DND-41 (cell line): ENCODE measurements at regions not wholly inside any gene's neighbourhood (a gene's known extent, or its start where the extent isn't known, plus 50 kb on each side); places are given as distances from the start of the nearest gene placed in this dataset.
A peak's percentile ranks its signal among the peaks of the same experiment; 100 is the strongest.
"Not testable (repeated sequence)": the region's sequence is repeated elsewhere in the genome, so short reads cannot be mapped to it uniquely, and the experiment has no call there.

ENCODE experiments used
- ATAC-seq: fragments of 200-7000 bp; cut with Tn5 transposase; 3 replicates; pipeline ENCODE4 v1.9.1; 2021; ENCODE audit warnings: low read depth; ENCODE audit not compliant: insufficient read depth
- DNase-seq: peaks from one replicate; pipeline ENCODE4 v3.0.0-alpha.2; 2020
- H2AFZ ChIP-seq: 2 replicates; pipeline ENCODE4 v1.6.0; 2012; ENCODE audit warnings: low read depth, low read length
- H3K27ac ChIP-seq: 2 replicates; pipeline ENCODE4 v1.5.1; 2012; ENCODE audit warnings: low read length, inconsistent platforms
- H3K27me3 ChIP-seq: fragments of 200-600 bp; sonication (generic); 2 replicates; pipeline ENCODE4 v1.6.0; 2012; ENCODE audit warnings: low read length, mild to moderate bottlenecking, inconsistent platforms; ENCODE audit not compliant: insufficient read depth, poor library complexity
- H3K36me3 ChIP-seq: 2 replicates; pipeline ENCODE4 v1.5.1; 2012; ENCODE audit warnings: low read length, inconsistent platforms; ENCODE audit not compliant: insufficient read depth
- H3K4me1 ChIP-seq: 2 replicates; pipeline ENCODE4 v1.5.1; 2012; ENCODE audit warnings: mild to moderate bottlenecking, low read length; ENCODE audit not compliant: insufficient read depth
- H3K4me2 ChIP-seq: 2 replicates; pipeline ENCODE4 v1.6.0; 2012; ENCODE audit warnings: mild to moderate bottlenecking, moderate library complexity, low read length, inconsistent platforms; ENCODE audit not compliant: insufficient read depth
- H3K4me3 ChIP-seq, 2 experiments: fragments of 200-600 bp in 1 of 2; shearing (Covaris generic) in 1 of 2; 2 replicates each; pipeline ENCODE4 v1.5.1; 2012 to 2016; ENCODE audit warnings: inconsistent platforms in 2 of 2, low read length in 2 of 2, mild to moderate bottlenecking in 2 of 2, low read depth in 1 of 2, moderate library complexity in 1 of 2
- H3K79me2 ChIP-seq: 2 replicates; pipeline ENCODE4 v1.6.0; 2012; ENCODE audit warnings: low read length, inconsistent platforms; ENCODE audit not compliant: insufficient read depth
- H3K9ac ChIP-seq: 2 replicates; pipeline ENCODE4 v1.6.0; 2012; ENCODE audit warnings: low read depth, mild to moderate bottlenecking, inconsistent platforms, low read length, moderate library complexity
- H3K9me3 ChIP-seq: 2 replicates; pipeline ENCODE4 v1.5.1; 2012; ENCODE audit warnings: low read length, moderate library complexity, mild to moderate bottlenecking, inconsistent platforms; ENCODE audit not compliant: insufficient read depth, severe bottlenecking
- H4K20me1 ChIP-seq: 2 replicates; pipeline ENCODE4 v1.6.0; 2012; ENCODE audit warnings: low read length; ENCODE audit not compliant: insufficient read depth
- CTCF ChIP-seq: IDR thresholded peaks from 2 replicates; pipeline ENCODE4 v1.5.1; 2012; ENCODE audit warnings: borderline replicate concordance, low read length, moderate library complexity, mild to moderate bottlenecking; ENCODE audit not compliant: poor library complexity, severe bottlenecking; ENCODE audit errors: extremely low read depth

DNA sequence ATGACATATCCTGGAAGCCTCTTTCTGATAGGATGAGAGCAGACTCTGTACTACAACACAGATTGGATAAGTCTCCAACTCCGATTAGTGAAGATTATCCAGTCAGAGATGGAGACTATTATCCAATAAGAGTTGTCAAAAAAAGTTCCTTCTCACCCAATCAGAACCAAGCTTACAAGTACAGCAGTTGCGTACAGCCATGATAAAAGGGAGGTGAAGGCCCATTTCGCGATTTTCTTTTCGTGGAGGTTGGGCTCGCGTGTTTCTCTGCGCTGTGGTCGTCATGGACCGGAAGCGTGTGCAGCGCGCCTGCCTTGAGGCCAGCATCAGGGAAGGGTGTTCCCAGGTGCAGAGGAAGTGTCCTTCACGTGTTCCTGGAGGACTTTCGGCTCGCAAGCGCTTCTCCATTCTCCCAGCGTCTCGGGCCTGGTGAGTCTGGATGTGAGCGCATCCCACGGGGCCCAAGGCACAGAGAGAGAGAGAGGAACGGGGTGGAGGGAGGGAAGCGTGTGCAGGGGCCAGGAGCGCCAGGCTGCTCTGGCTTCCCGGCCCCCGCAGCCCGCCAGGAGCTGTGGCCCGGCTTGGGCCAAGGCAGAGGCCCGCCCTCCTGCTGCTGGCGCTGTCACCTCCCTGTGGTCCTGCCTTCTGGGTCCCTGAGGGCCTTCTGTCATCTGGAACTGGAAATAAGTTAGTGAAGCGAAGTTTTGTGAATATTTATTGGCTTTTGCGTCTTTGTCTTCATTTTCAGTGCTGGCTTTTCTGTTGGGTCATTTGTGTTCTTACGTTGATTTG lies 53.9 kb downstream of the CDRT15L2 start:
- H3K9ac ChIP-seq, H3K79me2 ChIP-seq, H3K27ac ChIP-seq, DNase-seq, H3K27me3 ChIP-seq, ATAC-seq, H4K20me1 ChIP-seq, H3K4me1 ChIP-seq, H3K4me3 ChIP-seq, H3K9me3 ChIP-seq, H3K4me2 ChIP-seq, H2AFZ ChIP-seq, H3K36me3 ChIP-seq: not testable (repeated sequence)

DNA sequence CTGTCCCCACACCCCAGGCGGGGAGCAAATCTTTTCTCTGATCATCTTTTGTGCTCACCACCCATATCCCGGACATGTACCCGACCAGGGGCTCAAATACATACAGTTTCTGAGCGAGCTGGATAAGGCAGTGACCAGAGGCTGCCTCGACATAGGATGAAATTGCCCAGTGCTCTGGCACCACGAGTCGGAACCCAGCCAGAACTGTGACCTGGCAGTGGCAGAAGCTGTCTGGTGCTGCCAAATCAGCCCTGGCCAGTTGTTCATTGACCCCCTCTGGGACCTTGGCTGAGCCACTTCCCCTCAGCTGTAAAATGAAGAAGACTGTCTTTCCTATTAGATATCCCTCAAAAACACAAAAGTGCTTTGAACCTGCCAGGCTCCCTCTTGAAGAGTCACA lies 60.6 kb downstream of the CDRT15L2 start:
- not testable (repeated sequence) for H3K4me1 ChIP-seq, H3K27ac ChIP-seq, H3K9ac ChIP-seq, H2AFZ ChIP-seq, ATAC-seq, H3K9me3 ChIP-seq, H3K27me3 ChIP-seq, H3K79me2 ChIP-seq, H3K4me3 ChIP-seq, H4K20me1 ChIP-seq, DNase-seq, H3K4me2 ChIP-seq, H3K36me3 ChIP-seq

GRCh38 chr17:20646661-20647272 lies 67.2 kb downstream of the CDRT15L2 start:
- H3K79me2 ChIP-seq, DNase-seq, H3K27me3 ChIP-seq, H4K20me1 ChIP-seq, H3K4me2 ChIP-seq, H3K4me1 ChIP-seq, H3K9me3 ChIP-seq, H3K9ac ChIP-seq, H2AFZ ChIP-seq, H3K36me3 ChIP-seq, H3K27ac ChIP-seq, H3K4me3 ChIP-seq: not testable (repeated sequence)
- TF ChIP-seq CTCF: peak; percentile 25
- peak; percentile 74 for ATAC-seq

DNA sequence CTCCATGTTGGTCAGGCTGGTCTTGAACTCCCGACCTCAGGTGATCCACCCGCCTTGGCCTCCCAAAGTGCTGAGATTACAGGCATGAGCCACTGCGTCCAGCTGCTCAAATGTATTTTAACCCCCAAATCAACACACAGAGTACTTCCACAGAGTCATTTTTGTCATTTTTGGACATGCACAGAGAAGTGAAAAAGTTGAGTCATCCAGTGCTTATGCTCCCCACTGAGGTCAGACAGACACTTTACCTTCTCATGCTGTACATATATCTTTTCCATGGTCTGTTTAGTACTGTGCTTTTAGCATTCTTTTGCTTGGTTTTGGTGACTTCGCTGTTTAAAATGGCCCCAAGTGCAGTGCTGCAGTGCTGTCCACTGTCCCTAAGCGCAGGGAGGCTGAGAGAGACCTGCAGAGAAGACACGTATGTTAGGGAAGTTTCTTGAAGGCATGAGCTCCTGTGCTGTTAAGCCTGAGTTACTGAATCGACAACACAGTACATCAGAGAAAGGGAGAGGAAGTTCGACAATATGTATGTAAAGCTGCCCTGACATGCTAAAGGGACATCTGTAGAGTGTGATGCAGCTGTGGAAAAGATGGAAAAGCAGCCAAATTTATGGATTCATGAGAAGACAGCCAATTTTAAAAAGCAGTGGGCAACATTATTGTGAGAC lies 69.7 kb downstream of the CDRT15L2 start:
- DNase-seq, H3K4me1 ChIP-seq, ATAC-seq: not testable (repeated sequence)

DNA sequence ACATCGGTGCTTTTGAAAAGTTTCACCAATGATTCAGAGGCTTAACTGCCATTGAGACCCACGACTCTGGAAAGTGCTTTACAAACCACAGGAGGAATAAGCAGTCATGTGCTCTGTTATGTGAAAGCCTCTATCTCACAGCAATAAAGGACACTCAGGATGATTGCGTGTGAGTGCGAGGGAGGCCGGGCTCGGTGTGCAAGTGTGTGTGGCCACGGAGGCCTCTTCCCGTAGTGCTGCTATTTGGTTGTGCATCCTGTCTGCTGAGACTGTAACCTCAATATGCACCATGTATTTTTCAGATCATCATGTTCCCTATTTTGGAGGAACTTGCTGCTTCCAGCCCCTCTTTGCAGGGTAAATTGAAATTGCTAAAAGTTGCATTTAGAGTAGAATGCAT lies 71.5 kb downstream of the CDRT15L2 start:
- H2AFZ ChIP-seq, H3K9ac ChIP-seq, H4K20me1 ChIP-seq, H3K79me2 ChIP-seq, H3K4me3 ChIP-seq, H3K4me2 ChIP-seq, ATAC-seq, DNase-seq, H3K27me3 ChIP-seq, H3K9me3 ChIP-seq, H3K27ac ChIP-seq, H3K36me3 ChIP-seq, H3K4me1 ChIP-seq: not testable (repeated sequence)

More for the DNA sequence above, 69.7 kb downstream of the CDRT15L2 start:
- H3K9me3 ChIP-seq, H2AFZ ChIP-seq, H3K36me3 ChIP-seq, H3K9ac ChIP-seq, H3K79me2 ChIP-seq, H4K20me1 ChIP-seq, H3K4me2 ChIP-seq, H3K27ac ChIP-seq, H3K4me3 ChIP-seq, H3K27me3 ChIP-seq: not testable (repeated sequence)

- DNase-seq, H3K4me1 ChIP-seq: not testable (repeated sequence)
These were observed 72.2 kb downstream of the CDRT15L2 start for GRCh38 chr17:20651736-20652135.

DNA sequence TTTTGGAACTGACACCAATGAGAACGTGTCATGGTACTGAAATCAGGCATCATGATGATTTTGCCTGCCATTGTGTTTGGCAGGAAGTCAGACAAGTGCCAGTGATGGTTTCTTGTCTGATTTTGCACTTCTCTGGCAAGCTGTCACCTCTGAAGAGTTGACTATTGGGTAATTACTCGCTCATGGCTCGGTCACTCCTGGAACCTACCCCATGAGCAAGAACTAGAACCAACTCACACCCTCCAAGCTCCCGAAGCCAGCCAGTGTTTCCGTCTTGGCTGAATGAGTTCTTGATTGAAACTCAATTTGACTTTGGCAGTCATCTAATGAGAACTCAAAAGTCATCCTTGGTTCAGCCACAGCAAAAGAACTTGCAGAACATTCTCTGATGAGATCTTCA lies 73.9 kb downstream of the CDRT15L2 start:
- H3K9ac ChIP-seq, ATAC-seq, H2AFZ ChIP-seq, H3K36me3 ChIP-seq, DNase-seq, H3K9me3 ChIP-seq, H3K4me1 ChIP-seq, H3K27me3 ChIP-seq, H4K20me1 ChIP-seq, H3K79me2 ChIP-seq, H3K4me3 ChIP-seq, H3K27ac ChIP-seq, H3K4me2 ChIP-seq: not testable (repeated sequence)

More at GRCh38 chr17:20651736-20652135, 72.2 kb downstream of the CDRT15L2 start:
- not testable (repeated sequence) for H3K4me2 ChIP-seq, H3K9me3 ChIP-seq, H3K9ac ChIP-seq, H3K27ac ChIP-seq, H3K79me2 ChIP-seq, H3K36me3 ChIP-seq, H4K20me1 ChIP-seq, ATAC-seq, H2AFZ ChIP-seq, H3K27me3 ChIP-seq, H3K4me3 ChIP-seq
